SU-DHL-6 (cell line): ENCODE measurements at regions not wholly inside any gene's neighbourhood (a gene's known extent, or its start where the extent isn't known, plus 50 kb on each side); places are given as distances from the start of the nearest gene placed in this dataset.

Experiments used
- H2AFZ ChIP-seq: fragments of 200-600 bp; sonication (generic); 2 replicates; pipeline ENCODE4 v1.6.1; 2014; ENCODE audit warnings: low read depth, mild to moderate bottlenecking, moderate library complexity, mixed read lengths, antibody characterized with exemption, low read length; ENCODE audit not compliant: severe bottlenecking
- H3F3A ChIP-seq: fragments of 200-600 bp; shearing (Covaris generic); 2 replicates; pipeline ENCODE4 v1.6.0; 2016; ENCODE audit warnings: antibody characterized with exemption, mild to moderate bottlenecking; ENCODE audit not compliant: insufficient read depth
- H3K27ac ChIP-seq: fragments of 200-600 bp; sonication (generic); 2 replicates; pipeline ENCODE4 v1.5.1; 2016; ENCODE audit warnings: low read depth, mild to moderate bottlenecking, low read length, moderate library complexity, mixed read lengths
- H3K27me3 ChIP-seq: fragments of 200-600 bp; sonication (generic), shearing (Covaris generic); 2 replicates; pipeline ENCODE4 v1.6.0; 2014; ENCODE audit warnings: mild to moderate bottlenecking, low read length
- H3K36me3 ChIP-seq: fragments of 200-600 bp; sonication (generic); 2 replicates; pipeline ENCODE4 v1.6.1; 2014; ENCODE audit warnings: mild to moderate bottlenecking, low read length, mixed read lengths
- H3K4me2 ChIP-seq: fragments of 300-600, 200-600 bp; shearing (Covaris generic), sonication (generic); 2 replicates; pipeline ENCODE4 v1.6.0; 2014; ENCODE audit warnings: low read length, low read depth, mild to moderate bottlenecking; ENCODE audit not compliant: poor library complexity, severe bottlenecking
- H3K4me3 ChIP-seq: fragments of 200-600 bp; sonication (generic); 2 replicates; pipeline ENCODE4 v1.5.1; 2014; ENCODE audit warnings: antibody characterized with exemption, low read length, mild to moderate bottlenecking, mixed read lengths; ENCODE audit not compliant: insufficient read depth, poor library complexity, severe bottlenecking
- H3K79me2 ChIP-seq: fragments of 200-600 bp; sonication (generic); 2 replicates; pipeline ENCODE4 v1.6.1; 2014; ENCODE audit warnings: mild to moderate bottlenecking, low read length, moderate library complexity; ENCODE audit not compliant: insufficient read depth
- H3K9ac ChIP-seq: fragments of 200-600 bp; sonication (generic); 2 replicates; pipeline ENCODE4 v1.7.0; 2014; ENCODE audit warnings: mild to moderate bottlenecking, low read length
- H3K9me2 ChIP-seq: fragments of 200-600 bp; sonication (generic); replicated peaks from 2 replicates; pipeline ENCODE4 v1.6.1; 2014; ENCODE audit warnings: low read length; ENCODE audit not compliant: insufficient read depth
- H3K9me3 ChIP-seq: fragments of 200-600 bp; sonication (generic); 2 replicates; pipeline ENCODE4 v1.6.1; 2014; ENCODE audit warnings: low read length, mixed read lengths; ENCODE audit not compliant: insufficient read depth
- H4K20me1 ChIP-seq: fragments of 200-600 bp; sonication (generic); 2 replicates; pipeline ENCODE4 v1.6.1; 2014; ENCODE audit warnings: low read depth, mild to moderate bottlenecking, antibody characterized with exemption, low read length, moderate library complexity, mixed read lengths
- CTCF ChIP-seq: fragments of 200-600 bp; sonication (generic); IDR thresholded peaks from one replicate; pipeline ENCODE4 v1.5.1; 2017; ENCODE audit warnings: antibody characterized with exemption, mild to moderate bottlenecking, low read length, moderate library complexity; ENCODE audit not compliant: insufficient read depth, poor library complexity, severe bottlenecking
- EZH2phosphoT487 ChIP-seq: fragments of 200-600 bp; sonication (generic), shearing (Covaris generic); conservative IDR thresholded peaks from 2 replicates; pipeline ENCODE4 v1.6.1; 2018; ENCODE audit warnings: mild to moderate bottlenecking, antibody characterized with exemption, low read length, moderate library complexity, mixed read lengths

GRCh38 chr14:84108746-84109457 is 1421.0 kb upstream of the FLRT2 start:
- no peaks in the 10 kb centered on the region for H3K9me2 ChIP-seq
- H3K36me3 ChIP-seq: no peaks in the 10 kb centered on the region
- H2AFZ ChIP-seq: no peak overlapping the region
- H3K79me2 ChIP-seq: no peaks in the 10 kb centered on the region
- H3F3A ChIP-seq: no peaks in the 10 kb centered on the region
- no peak overlapping the region for H3K4me3 ChIP-seq
- no peak overlapping the region for H3K4me2 ChIP-seq
- no peaks in the 10 kb centered on the region for H3K9me3 ChIP-seq
- no peaks in the 10 kb centered on the region for H4K20me1 ChIP-seq
- TF ChIP-seq CTCF: no peak
- no peak for TF ChIP-seq EZH2phosphoT487
- H3K9ac ChIP-seq: no peak overlapping the region
- H3K27me3 ChIP-seq: no peaks in the 10 kb centered on the region
- no peak overlapping the region for H3K27ac ChIP-seq

GRCh38 chr14:84112589-84112988 is 1417.4 kb upstream of the FLRT2 start:
- H3K4me2 ChIP-seq: no peak overlapping the region
- no peaks in the 10 kb centered on the region for H3K9me2 ChIP-seq
- TF ChIP-seq EZH2phosphoT487 (no peak), CTCF (no peak)
- H3K79me2 ChIP-seq: no peaks in the 10 kb centered on the region
- no peaks in the 10 kb centered on the region for H3K9me3 ChIP-seq
- H3F3A ChIP-seq: no peaks in the 10 kb centered on the region
- no peaks in the 10 kb centered on the region for H3K36me3 ChIP-seq
- H4K20me1 ChIP-seq: no peaks in the 10 kb centered on the region
- no peak overlapping the region for H3K9ac ChIP-seq
- no peaks in the 10 kb centered on the region for H3K27me3 ChIP-seq
- no peak overlapping the region for H3K27ac ChIP-seq
- no peak overlapping the region for H2AFZ ChIP-seq
- H3K4me3 ChIP-seq: no peak overlapping the region

- Histone ChIP-seq H3K27ac (no peak overlapping the region), H3K4me3 (no peak overlapping the region), H3F3A (no peaks in the 10 kb centered on the region), H3K9ac (no peak overlapping the region), H3K9me2 (no peaks in the 10 kb centered on the region; the same call in 1 of the 2 replicates), H2AFZ (no peak overlapping the region), H3K9me3 (no peaks in the 10 kb centered on the region), H3K27me3 (no peaks in the 10 kb centered on the region), H3K79me2 (no peaks in the 10 kb centered on the region), H4K20me1 (no peaks in the 10 kb centered on the region), H3K36me3 (no peaks in the 10 kb centered on the region), H3K4me2 (no peak overlapping the region)
- TF ChIP-seq CTCF: no peak
- no peak for TF ChIP-seq EZH2phosphoT487
These were observed 1404.3 kb upstream of the FLRT2 start for GRCh38 chr14:84125676-84126075.
